NCI-H2171 treated with DMSO at 0.1 percent for 48 hours (cell line): ENCODE measurements at regions not wholly inside any gene's neighbourhood (a gene's known extent, or its start where the extent isn't known, plus 50 kb on each side); places are given as distances from the start of the nearest gene placed in this dataset.

Experiments
- DNase-seq: peaks from one replicate; lab custom pipeline; 2025; lab: John Stamatoyannopoulos, UW

DNA sequence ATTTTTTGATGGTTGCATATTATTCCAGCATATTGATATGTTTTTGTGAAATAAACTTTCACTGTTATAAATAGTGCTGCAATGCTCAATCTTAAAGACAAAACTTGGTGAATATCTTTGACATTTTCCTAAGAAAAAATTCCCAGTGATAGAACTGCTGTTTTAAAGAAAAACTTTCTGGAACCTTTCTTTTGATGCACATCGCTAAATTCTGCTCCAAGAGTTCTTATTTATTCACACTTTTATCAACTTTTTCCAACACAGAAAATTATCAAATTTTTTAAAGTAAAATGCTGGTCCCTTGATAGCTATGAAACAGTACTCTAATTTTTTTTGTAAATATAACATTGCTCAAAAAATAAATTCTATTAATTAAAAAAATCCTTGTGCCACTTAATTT lies 196.6 kb downstream of the HS3ST3A1 start:
- no peak for DNase-seq

GRCh38 chr17:13403982-13404946 lies 197.5 kb downstream of the HS3ST3A1 start:
- DNase-seq, result no peak

DNA sequence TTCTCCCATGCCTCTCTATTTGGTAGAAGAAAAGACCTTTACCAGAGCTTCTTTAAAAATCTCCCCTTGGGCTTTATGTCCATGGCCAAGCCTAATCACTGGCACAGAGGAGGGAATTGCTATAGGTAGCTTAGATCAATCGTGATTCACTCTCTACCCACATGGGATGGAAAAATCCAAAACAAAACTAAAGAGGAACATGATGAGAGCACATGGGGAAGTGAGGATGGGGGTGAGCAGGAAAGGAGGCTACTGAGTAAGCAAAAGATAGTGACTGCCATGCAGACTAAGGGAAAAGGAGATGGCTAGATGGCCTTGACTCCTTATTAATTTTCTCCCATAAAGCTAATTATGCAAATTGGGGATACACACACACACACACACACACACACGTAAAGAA lies 201.2 kb downstream of the HS3ST3A1 start:
- no peak for DNase-seq

DNA sequence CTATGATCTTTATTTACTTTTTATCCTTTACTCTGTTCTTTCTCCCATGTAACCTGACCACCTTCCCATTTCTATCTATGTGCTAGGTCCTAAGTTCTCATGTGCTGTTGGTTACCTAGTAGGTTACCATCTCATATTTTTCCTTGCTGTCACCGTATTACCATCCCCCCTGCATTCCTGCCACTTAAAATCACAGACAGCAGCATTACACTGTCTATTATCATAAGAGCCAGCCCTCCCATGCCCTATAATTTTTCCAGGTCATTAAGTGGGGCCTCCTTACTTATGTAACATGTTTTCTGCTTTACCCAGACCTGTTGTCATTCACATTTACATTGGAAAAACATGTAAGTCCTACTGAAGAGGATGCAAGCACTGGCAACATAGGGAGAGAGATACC lies 202.9 kb downstream of the HS3ST3A1 start:
- DNase-seq, result no peak

DNA sequence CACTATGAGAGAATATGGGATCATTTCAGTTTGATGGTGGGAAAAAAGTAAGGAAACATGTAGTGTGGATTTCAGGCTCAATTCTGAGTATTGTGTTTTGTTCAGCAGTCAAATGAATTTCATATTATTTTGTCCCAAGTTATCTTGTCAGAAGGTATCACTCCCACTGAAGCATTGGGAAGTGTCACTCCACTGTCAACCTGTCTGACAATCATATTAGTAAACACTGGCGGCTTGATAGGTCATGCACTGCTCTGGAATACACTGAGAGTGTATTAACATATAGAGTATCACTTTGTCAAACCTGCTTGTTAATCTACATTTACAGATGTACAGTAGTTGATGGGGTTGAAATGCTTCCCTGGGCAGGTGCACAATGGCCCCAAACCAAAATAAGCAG lies 203.6 kb downstream of the HS3ST3A1 start:
- no peak for DNase-seq

DNA sequence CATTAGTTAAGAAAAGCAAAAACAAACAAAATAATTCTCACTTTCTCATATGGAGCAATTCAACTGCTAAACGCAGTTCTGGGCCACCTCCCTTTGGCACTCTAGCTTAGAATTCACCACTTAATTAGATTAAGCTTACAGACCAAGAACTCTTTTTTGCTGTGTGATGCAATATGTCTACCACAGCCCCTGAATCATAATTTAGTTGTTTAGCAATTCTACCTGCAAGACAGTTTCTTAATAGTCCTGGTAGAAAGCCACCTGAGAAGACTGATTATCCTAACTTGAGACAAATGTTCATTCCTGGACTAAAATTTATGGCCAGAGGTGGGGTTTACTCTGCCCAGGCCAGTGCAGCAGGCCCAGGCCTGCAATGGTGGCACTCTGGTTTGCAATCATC lies 205.9 kb downstream of the HS3ST3A1 start:
- no peak for DNase-seq

- DNase-seq, result no peak
Measured at GRCh38 chr17:13395346-13395745, 206.4 kb downstream of the HS3ST3A1 start.

DNA sequence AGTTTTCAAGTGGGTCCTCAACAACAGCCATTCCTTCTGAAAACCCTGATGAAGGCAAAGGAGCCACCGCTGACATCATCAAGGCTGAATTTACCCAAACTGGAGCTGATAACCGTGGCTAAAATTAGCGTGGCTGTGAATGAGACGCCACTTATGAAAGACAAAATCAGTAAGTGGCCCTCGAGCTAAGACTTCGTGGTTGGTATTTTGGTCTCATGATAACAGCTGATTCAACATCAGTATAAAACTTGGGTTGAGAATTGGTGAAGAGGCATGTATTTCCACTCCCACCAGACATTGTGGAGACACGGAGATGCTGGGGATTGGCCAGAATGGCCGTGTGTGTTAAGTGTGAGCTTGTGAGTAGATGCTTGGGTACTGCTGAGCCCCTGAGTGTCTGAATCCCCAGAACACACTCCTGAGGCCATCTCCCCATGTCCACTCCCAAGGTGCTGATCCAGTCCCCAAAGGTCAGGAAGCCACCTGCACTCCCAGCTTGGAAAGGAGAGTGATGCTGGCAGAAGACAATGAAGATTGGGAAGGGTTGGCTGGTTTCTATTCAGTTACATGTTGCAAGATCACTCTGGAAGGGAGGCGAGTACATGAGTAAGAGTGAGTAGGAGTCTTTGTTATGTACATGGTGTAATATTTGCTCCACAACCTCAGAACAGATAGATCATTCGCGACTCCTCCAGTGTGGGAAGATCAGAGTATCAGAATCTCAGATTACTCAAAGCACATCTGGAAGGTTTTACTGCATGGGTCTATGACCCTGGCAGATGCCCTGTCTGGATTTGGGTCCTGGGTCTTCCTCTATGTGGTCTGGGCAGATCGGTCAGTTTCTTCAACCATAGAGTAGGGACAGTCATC lies 207.7 kb downstream of the HS3ST3A1 start:
- no peak for DNase-seq

GRCh38 chr17:13387952-13388351 lies 213.8 kb downstream of the HS3ST3A1 start:
- no peak for DNase-seq

DNA sequence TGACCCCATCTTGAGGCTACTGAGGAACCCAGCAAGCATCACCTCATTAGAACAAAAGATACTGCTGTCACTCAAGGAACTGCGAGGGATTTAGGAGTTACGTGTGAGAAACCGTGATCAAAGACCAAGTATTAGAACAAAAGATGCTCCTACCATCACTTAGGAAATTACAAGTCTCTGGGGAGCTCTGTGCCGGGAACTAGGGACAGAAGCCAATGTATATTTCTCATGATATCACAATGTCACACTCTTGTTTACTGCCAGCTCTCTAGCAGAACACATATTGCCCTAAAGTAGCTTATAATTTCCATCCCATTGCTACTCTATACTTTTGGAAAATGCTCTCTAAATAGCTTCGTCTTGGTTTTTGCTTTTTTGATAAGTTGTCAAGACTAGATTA lies 214.5 kb downstream of the HS3ST3A1 start:
- no peak for DNase-seq

- no peak for DNase-seq
Measured at GRCh38 chr17:13385481-13385911, 216.2 kb downstream of the HS3ST3A1 start.

DNA sequence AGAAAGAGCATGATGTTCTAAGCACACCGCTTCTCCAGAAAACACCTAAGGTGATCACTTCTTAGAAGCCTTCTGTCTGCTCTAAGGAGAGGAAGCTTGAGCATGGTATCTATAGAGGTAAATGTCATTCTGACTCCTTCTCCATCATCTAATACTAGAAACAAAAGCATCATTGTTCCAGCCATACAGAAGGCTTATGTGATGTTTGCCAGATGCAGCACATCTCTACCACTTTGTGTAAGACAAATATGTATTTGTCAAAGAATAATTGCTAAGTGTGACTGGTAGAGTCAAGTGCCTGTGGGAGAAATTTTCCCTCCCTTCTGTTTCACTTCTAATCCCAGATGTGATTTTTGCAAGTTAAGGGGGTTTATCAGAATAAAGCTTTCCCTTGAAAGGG lies 217.1 kb downstream of the HS3ST3A1 start:
- DNase-seq, result no peak

- DNase-seq, result no peak
Measured at GRCh38 chr17:13378361-13378760, 223.4 kb downstream of the HS3ST3A1 start.

- DNase-seq, result no peak
Measured at GRCh38 chr17:13374203-13375143, 227.3 kb downstream of the HS3ST3A1 start.

DNA sequence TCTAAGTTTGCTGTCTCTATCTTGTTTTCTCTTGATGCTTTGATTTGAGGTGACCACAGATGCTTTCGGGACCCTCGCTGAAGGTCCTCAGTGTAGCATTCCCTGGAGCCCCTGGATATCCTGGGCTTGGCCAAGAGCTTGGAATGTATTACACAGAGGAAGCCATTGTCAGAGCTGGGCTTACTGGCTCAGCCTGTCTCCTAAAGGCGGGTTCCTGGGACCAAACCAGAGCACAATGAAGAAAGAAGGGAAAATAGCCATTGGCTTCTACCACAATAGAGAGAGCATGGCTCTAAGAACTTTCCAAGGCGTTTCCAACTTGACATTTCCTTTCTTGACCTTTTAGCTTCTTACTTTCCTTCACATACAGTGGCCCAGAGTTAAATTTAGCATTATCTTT lies 229.3 kb downstream of the HS3ST3A1 start:
- no peak for DNase-seq

DNA sequence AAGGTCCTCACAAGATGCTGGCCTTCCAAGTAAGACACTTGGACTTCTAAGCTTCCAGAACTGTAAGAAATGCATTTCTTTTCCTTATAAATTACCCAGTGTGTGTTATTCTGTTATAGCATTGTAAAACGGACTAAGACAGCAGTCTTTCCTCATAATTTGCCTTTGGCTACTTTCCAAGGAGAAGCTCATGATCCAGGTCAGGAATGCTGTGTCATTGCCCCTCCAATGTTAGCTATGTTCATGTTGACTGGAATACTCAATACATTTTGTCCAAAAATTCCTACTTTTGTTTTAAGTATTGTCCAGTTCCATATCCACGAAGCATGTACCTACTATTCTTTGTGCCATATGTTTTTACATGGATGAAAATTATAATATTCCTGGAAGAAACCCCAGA lies 234.6 kb downstream of the HS3ST3A1 start:
- DNase-seq, result no peak

- no peak for DNase-seq
Measured at GRCh38 chr17:13365331-13365730, 236.4 kb downstream of the HS3ST3A1 start.

GRCh38 chr17:13363771-13364170 lies 238.0 kb downstream of the HS3ST3A1 start:
- no peak for DNase-seq

DNA sequence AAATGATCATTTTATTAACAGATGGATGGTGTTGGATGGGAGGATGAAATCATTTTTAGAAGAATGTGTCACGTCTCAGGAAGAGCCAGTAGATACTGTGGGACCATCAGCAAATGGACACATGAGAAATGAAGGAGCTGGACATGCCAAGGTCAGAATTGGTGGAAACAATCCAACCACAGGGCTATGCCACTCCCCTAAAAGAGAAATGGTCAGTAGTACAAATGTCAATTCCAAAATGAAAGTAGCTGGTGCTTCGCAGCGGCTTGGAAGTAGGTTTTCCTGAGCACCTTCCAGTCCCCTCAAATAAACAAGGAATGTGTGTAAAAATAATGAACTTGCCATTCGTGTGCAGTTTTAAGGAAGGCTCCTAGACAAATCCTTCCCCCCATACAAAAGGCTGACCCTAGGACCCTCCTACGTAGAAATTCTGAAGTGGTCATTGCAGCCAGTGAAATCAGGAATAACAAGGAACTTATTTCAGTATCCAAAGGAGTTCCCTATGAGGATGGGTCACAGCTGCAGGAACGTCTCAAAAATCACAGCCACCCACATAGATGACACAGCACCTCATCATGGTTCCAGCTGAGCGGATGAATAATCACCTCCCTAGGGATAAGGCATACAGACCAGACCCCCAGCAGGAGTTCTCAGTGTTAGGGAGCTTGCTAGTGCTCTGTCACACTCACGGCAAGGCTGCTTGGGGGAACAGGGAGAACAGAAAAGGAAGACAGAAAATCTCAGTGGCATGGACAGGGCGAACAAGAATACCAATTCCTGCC lies 239.2 kb downstream of the HS3ST3A1 start:
- no peak for DNase-seq

- DNase-seq, result no peak
Measured at GRCh38 chr17:13359774-13360173, 242.0 kb downstream of the HS3ST3A1 start.

DNA sequence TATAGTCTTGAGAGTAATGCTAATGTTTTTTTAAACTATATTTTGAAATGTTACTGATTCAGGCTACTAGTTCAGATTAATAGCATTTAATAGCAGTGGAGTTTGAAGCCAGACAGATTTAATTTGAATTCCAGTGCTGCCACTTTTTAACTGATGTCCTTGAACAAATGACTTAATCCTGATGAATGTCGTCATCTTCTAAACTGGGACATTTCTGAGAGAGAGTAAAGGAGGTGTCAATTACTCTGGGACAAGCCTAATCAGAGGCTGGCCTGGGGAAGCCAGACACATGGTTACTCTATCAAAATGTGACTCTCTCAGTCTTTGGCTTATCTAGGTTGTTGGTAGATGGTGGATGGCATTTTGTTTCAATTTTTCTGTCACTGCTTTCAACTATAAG lies 246.7 kb downstream of the HS3ST3A1 start:
- no peak for DNase-seq
